ENCODE measurements at regions not wholly inside any gene's neighbourhood (a gene's known extent, or its start where the extent isn't known, plus 50 kb on each side); places are given as distances from the start of the nearest gene placed in this dataset.

- TF ChIP-seq EZH2 (IDR thresholded peaks at IDR 0.05; ENCODE audit: borderline replicate concordance, low read depth, low read length, severe bottlenecking) (no peak), CTCF (IDR thresholded peaks at IDR 0.05; ENCODE audit: borderline replicate concordance, extremely low read depth, low read length, poor library complexity, severe bottlenecking) (no peak)
These were observed 231.4 kb upstream of the CDH9 start for GRCh38 chr5:27269766-27270165.

Measured in DND-41 (cell line).